NT2/D1 (cell line): ENCODE measurements at regions not wholly inside any gene's neighbourhood (a gene's known extent, or its start where the extent isn't known, plus 50 kb on each side); places are given as distances from the start of the nearest gene placed in this dataset.

Experiments
- DNase-seq: peaks from one replicate; pipeline ENCODE4 v3.0.0-alpha.2; 2011; ENCODE audit warnings: low read depth, low spot score
- H3K27me3 ChIP-seq: 2 replicates; pipeline ENCODE4 v1.6.0; 2011; ENCODE audit warnings: mild to moderate bottlenecking; ENCODE audit not compliant: insufficient read length, insufficient read depth
- H3K36me3 ChIP-seq: 2 replicates; pipeline ENCODE4 v1.6.1; 2011; ENCODE audit warnings: mild to moderate bottlenecking, low read length, mixed read lengths; ENCODE audit not compliant: insufficient read depth, insufficient read length
- H3K4me1 ChIP-seq: 2 replicates; pipeline ENCODE4 v1.5.1; 2011; ENCODE audit not compliant: insufficient read depth, insufficient read length
- H3K4me3 ChIP-seq: 2 replicates; pipeline ENCODE4 v1.5.1; 2011; ENCODE audit warnings: low read depth; ENCODE audit not compliant: insufficient read length
- H3K9ac ChIP-seq: 2 replicates; pipeline ENCODE4 v1.6.0; 2011; ENCODE audit warnings: low read depth; ENCODE audit not compliant: insufficient read length
- H3K9me3 ChIP-seq: 2 replicates; pipeline ENCODE4 v1.5.1; 2011; ENCODE audit warnings: mild to moderate bottlenecking, low read length; ENCODE audit not compliant: insufficient read depth
- SUZ12 ChIP-seq: IDR thresholded peaks from 2 replicates; pipeline ENCODE4 v1.6.1; 2011; ENCODE audit not compliant: insufficient read length, insufficient read depth; ENCODE audit errors: extremely low read depth
- YY1 ChIP-seq: IDR thresholded peaks from 2 replicates; pipeline ENCODE4 v1.6.1; 2011; ENCODE audit not compliant: insufficient read length, insufficient read depth
- ZNF274 ChIP-seq: IDR thresholded peaks from 2 replicates; pipeline ENCODE4 v1.6.1; 2011; ENCODE audit warnings: mild to moderate bottlenecking, low read depth, low read length

DNA sequence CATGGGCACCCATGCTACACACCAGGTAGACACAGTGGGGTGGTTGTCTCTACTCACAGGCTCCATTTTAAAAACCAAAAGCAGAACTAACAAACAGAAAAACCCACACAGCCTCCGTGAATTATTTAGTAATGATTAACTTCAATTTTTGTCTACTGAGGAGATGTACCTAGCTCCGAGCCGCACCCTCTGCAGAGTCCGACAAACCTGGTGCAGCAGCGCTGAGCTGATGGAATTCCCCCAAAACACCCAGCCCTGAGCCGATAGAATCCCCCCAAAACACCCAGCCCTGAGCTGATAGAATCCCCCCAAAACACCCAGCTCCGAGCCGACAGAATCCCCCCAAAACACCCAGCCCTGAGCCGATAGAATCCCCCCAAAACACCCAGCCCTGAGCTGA lies 927.0 kb downstream of the BRD1 start:
- TF ChIP-seq ZNF274: no peak
- no peak for TF ChIP-seq YY1
- TF ChIP-seq SUZ12: no peak
- no peaks in the 10 kb centered on the region for H3K27me3 ChIP-seq

DNA sequence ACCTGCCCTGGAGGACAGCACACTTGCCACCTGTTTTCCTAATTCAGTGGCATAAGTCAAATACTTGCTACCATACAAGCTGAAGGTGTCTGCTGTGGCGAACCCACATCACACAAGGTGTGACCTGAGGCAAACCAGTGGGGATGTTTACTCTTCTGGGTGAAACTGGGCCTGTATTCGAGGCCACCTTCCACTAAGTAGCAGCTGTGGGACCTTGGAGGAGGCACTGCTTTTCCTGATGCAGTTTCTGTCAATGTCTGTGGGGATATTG lies 927.4 kb downstream of the BRD1 start:
- TF ChIP-seq ZNF274 (no peak), SUZ12 (no peak), YY1 (no peak)

More for the DNA sequence above, 927.0 kb downstream of the BRD1 start:
- H3K36me3 ChIP-seq: no peaks in the 10 kb centered on the region
- H3K4me3 ChIP-seq: no peak overlapping the region
- H3K9ac ChIP-seq: no peak overlapping the region
- DNase-seq: no peak
- H3K4me1 ChIP-seq: no peaks in the 10 kb centered on the region
- no peaks in the 10 kb centered on the region for H3K9me3 ChIP-seq

DNA sequence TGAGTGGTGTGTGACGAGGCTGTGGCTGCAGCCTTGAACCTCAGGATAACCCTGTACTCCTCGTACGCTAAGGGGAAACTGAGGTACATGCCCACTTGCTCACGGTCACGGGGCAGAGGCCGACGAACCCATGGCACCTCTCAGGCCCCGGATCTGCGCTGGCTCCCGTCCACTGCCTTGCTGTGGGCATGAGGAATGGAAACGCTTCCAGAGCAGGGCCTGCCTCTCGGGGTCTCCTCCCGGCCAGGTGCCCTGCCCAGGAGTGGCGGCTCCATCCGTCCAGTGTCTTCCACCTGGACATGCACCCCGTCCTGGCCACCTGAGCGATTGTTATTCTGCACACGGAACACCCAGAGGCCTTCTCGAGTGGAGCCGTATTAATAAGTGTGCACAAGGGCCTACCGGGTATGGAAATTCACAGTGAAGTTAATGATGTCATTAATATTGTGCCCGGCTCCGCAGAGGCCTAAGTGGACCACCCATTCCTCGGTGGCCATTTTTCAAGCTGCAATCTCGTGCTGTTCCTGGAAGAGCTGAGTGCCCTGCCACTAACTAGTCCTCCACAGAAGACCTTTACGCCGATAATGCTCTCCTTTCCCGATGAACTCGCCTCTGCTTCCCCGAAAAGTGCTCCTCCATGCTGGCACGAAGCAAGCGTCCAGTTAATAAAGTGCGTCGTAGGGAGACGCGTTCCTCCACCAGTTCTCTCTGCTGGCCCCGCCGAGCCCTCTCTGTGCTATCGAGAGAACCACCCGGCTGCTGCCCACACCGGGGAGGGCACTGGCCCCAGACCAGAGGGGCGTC lies 927.9 kb downstream of the BRD1 start:
- no peaks in the 10 kb centered on the region for H3K27me3 ChIP-seq
- H3K9ac ChIP-seq: no peak overlapping the region

More for the DNA sequence above, 927.4 kb downstream of the BRD1 start:
- no peak for DNase-seq
- no peaks in the 10 kb centered on the region for H3K36me3 ChIP-seq
- H3K4me3 ChIP-seq: no peak overlapping the region
- H3K9ac ChIP-seq: no peak overlapping the region
- no peaks in the 10 kb centered on the region for H3K4me1 ChIP-seq
- no peaks in the 10 kb centered on the region for H3K27me3 ChIP-seq
- no peaks in the 10 kb centered on the region for H3K9me3 ChIP-seq

DNA sequence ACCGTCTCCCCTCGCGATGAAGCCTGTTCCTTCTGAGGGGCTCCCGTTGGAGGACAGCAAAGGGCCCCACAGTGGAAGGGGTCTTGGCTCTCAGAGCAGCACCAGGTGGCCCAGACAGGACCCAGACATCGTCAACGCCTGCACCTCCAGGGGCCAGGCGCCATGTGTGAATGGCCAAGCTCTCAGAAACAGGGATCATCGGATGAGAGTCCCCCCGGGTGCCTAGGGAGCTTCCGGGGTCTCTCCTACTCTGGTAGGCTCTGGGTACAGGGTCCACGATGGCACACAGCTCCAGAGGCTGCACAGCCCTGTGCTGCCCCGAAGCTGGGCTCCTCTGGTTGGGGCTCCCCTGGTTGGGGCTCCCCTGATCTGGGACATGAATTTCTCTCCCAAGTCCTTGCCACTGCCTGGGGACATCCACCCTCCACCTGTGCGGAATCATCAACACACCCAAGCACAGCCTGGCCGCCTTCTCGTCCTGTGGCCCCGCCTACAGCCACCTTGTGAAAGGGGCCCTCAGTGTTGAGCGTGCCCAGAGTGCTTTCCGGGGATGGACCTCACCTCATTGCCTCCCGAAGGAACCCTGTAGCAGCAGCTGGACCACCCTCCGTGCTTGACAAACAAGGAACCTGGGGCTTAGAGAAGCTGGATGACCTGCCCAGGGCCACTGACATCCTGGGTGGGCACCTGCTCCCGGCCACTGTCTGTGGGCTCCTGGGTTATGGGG lies 929.0 kb downstream of the BRD1 start:
- no peak for DNase-seq
- no peak overlapping the region for H3K4me3 ChIP-seq
- no peaks in the 10 kb centered on the region for H3K4me1 ChIP-seq
- H3K27me3 ChIP-seq: no peaks in the 10 kb centered on the region
- H3K9me3 ChIP-seq: no peaks in the 10 kb centered on the region
- H3K36me3 ChIP-seq: no peaks in the 10 kb centered on the region
- TF ChIP-seq YY1 (no peak), SUZ12 (no peak), ZNF274 (no peak)
- H3K9ac ChIP-seq: no peak overlapping the region

More for the DNA sequence above, 927.9 kb downstream of the BRD1 start:
- H3K4me3 ChIP-seq: no peak overlapping the region
- DNase-seq: no peak
- H3K4me1 ChIP-seq: no peaks in the 10 kb centered on the region
- TF ChIP-seq SUZ12: no peak
- H3K36me3 ChIP-seq: no peaks in the 10 kb centered on the region
- H3K9me3 ChIP-seq: no peaks in the 10 kb centered on the region

DNA sequence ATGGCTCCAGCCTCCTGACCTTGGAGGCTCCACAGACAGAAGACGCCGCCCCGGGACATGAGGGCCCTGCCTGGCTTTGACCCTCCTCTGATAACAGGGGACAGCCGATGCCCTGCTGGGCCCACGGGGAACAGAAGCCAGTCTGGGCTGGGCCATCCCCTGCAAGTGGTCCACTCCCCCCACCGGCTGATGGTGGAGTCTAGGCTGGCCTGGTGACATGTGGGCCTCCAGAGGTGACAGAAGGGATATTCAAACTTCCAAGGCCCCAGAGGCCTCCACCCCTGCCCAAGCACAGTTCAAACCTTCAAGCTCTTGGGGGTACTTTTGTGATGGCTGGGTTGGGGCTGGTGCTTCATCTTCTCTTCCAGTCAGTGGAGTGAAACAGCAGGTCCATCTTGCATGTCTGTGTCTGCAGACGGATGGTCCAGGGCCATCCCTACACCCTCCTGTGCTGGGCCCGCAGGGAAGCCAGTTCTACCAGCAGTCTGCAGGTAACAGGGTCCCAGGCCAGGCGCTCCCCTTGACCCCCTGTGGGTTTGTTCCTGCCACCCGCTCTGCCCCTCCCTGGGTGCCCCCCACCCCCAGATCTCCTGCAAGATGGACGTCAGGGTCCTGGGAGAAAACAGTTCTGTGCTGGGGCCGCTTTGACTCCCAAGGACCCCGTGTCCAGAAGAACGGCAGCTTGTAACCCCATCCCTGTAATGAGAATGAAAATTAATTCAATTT lies 929.9 kb downstream of the BRD1 start:
- no peak for DNase-seq
- Histone ChIP-seq H3K9ac (no peak overlapping the region), H3K36me3 (no peaks in the 10 kb centered on the region), H3K4me3 (no peak overlapping the region), H3K9me3 (no peaks in the 10 kb centered on the region), H3K4me1 (no peaks in the 10 kb centered on the region), H3K27me3 (no peaks in the 10 kb centered on the region)
- TF ChIP-seq ZNF274 (no peak), SUZ12 (no peak)

DNA sequence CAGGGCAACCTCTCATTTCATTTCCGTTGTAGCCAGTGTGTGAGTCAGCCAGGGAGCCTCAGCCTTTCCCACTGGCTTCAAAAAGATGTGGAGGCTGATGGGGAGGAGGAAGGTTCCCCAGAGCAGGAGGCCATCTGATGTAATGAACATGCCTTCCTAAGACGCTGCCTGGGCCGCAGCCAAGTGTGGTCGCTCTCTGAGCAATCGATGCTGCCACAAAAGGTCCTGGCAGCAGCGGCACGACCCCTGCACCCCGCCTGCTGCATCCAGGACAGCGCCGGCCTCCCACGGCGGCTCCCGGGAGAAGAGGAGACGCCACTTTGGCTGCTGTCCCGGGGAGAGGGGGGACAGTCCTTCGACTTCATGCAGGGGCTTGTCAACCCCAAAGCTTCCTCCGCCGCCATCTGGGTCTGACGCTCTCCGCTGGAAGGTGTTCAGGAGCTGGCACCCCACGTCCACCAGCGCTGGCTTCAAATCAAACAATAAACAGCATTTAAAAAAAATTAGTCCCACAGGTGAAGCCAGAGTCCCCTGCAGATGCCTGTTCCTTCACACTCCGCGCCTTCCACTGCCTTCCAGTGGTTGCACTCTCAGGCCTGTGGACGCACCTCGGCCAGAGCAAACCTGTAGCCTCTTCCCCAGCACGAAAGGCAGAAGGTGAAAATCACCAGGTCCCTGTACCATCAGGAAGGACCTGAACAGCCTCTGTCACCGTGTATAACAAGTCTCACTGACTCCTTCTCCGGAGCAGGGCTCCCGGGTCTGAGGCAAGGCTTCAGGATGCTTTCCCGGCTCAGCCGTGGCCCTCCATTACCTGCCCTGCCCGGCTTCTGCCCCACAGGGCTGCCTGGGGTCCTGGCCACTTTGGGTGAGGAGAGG lies 930.7 kb downstream of the BRD1 start:
- no peaks in the 10 kb centered on the region for H3K36me3 ChIP-seq
- H3K4me1 ChIP-seq: no peaks in the 10 kb centered on the region
- DNase-seq: no peak
- no peak overlapping the region for H3K4me3 ChIP-seq
- TF ChIP-seq ZNF274: no peak
- no peak for TF ChIP-seq YY1
- TF ChIP-seq SUZ12: no peak
- no peaks in the 10 kb centered on the region for H3K9me3 ChIP-seq
- no peak overlapping the region for H3K9ac ChIP-seq
- H3K27me3 ChIP-seq: no peaks in the 10 kb centered on the region
